ENCODE measurements at regions not wholly inside any gene's neighbourhood (a gene's known extent, or its start where the extent isn't known, plus 50 kb on each side); places are given as distances from the start of the nearest gene placed in this dataset.
A peak's percentile ranks its signal among the peaks of the same experiment; 100 is the strongest.
"Not testable (repeated sequence)": the region's sequence is repeated elsewhere in the genome, so short reads cannot be mapped to it uniquely, and the experiment has no call there.

GRCh38 chr4:114088481-114088880, 109.0 kb upstream of the ARSJ start:
- DNase-seq = no peak

DNA sequence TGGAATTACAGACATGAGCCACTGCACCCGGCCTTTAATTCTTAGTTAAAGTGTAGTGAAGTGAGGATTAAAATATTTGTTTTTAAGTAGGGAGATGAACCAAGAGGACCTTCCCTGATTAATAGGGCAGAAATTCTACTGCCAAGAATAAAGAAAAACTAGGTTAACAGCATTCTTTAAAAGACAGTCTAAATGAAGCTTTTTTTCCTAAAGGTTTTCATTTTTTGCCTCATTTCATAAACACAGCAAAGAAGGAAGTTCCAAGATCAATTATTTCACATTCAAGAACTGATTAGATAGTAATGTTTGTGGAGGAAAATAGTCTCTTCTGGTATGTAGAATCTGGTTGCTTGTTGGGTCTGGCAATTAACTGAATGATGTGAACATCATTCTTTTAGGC, 112.1 kb upstream of the ARSJ start:
- no peak for DNase-seq

GRCh38 chr4:114093221-114093715, 113.8 kb upstream of the ARSJ start:
- no peak for DNase-seq

GRCh38 chr4:114100288-114101031, 121.0 kb upstream of the ARSJ start:
- DNase-seq = no peak

DNA sequence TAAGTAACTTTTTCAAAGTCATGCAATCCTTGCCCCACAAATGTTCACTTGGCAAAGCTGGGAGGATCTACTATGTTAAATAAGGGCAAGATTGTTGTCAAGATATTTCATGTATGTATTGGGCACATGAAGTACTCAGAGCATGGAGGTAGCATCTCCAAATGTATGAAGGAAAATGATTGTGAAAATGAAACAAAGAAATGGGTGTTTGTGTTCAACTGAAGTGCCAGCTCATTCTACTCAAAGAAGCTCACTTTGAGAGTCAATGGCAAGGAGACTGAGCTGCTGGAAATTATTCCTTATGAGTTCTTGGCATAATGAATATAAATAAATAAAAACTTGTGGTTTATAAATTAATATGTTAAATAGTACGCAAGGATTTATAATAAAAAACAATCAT, 124.5 kb upstream of the ARSJ start:
- DNase-seq = no peak

DNA sequence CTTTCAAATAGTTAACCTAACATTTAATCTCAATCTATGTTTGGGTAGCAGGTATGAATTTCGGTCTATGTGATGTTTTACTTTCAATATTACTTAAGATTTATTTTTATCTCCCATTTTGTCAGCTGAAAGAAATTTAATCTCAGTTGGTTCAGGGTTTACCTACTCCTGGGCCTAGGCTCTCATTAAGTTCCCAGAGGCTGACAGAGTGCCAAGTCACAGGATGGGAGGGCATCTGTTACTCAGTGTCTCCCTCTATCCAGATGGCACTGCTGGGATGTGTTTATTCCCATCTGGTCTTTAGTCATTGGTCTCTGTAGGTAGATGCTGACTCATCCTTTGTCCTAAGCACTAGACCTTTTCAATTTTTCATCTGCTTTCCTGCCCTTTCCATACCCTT, 129.4 kb upstream of the ARSJ start:
- DNase-seq = peak; percentile 18

DNA sequence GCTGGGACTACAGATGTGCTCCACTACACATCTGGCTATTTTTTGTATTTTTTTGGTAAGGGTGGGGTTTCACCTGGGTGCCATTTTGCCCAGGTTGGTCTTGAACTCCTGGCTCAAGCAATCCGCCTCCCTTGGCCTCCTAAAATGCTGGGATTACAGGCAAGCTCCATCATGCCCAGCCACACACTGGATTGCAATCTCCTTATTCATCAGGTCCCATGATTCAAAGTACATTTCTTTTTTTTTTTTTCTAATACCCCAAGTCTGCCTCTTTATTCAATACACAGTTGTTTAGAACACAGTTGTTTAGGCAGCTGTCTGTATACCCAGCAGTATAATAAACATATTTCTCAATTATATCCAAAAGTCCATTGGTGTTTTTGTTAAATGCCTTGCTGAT, 130.3 kb upstream of the ARSJ start:
- DNase-seq = no peak

DNA sequence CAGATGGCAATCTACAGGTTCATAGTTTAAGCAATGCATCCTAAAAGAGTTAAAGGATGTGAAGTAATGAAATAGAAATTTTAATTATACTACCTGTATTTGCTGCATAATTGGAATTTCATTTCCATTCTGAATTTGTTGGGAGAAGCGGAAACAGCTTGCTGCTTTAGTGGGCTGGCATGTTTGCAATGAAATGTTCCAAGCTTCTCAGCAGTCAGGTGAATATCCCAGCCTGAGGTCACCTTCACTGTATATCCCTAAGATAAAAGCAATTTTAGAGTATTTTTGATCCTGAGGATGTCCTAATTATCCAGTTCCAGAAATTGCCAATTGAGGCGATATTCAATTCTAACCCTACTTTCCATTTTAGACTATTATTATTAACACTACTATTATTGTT, 136.1 kb upstream of the ARSJ start:
- DNase-seq = no peak

GRCh38 chr4:114116861-114117260, 137.4 kb upstream of the ARSJ start:
- DNase-seq = no peak

- DNase-seq = no peak
Observed at GRCh38 chr4:114121221-114121620, 141.8 kb upstream of the ARSJ start.

DNA sequence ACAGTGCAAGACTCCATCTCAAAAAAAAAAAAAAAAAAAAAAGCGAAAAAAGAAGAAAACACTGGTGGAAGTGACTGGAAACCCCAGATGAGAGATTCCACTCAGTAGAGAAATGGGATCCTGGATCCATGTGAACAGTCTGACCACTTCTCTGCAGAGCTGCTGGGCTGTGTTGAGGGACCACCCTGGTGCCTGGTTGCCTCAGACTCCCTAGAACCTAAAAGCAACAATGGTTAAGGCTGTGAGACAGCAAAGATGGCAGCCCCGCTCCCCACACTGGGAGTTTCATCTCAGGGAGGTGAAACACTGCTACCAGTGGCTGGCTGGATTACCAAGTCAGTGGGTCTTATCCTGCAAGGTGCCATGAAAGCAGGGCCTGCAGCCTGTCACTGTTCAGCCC, 152.8 kb upstream of the ARSJ start:
- DNase-seq = no peak

DNA sequence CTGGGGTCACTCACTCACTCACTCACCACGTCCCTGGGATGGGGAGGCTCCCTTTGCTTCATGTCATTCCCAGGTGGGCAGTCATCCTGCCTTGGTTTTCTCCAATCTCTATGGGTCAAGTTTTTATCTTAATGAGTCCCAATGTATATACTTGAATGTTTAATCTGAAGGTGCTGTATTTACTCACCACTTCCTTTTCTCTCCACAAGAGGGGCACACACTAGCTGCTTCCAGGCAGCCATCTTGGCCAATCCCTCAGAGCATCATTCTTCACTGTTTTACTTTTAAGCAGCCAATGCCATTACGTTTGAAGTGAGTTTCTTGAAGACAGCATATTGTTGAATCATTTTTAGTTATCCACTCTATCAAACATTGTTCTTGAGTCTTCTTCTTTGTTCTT, 153.4 kb upstream of the ARSJ start:
- no peak for DNase-seq

DNA sequence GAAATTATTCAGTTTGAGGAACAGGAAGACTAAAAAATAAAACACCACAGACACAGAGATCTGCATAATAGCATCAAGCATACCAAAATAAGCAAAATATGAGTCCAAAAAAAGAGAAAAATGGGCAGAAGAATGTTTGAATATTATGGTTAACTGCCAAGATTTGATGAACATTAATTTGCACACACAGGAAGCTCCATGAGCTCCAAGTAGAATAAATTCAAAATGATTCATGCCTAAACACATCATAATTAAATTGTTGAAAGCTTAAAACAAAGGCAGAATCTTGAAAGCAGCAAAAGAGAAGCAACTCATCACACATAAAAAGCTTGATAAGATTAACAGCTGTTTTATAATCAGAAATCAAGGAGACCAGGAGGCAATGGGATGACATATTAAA, 156.6 kb upstream of the ARSJ start:
- no peak for DNase-seq

DNA sequence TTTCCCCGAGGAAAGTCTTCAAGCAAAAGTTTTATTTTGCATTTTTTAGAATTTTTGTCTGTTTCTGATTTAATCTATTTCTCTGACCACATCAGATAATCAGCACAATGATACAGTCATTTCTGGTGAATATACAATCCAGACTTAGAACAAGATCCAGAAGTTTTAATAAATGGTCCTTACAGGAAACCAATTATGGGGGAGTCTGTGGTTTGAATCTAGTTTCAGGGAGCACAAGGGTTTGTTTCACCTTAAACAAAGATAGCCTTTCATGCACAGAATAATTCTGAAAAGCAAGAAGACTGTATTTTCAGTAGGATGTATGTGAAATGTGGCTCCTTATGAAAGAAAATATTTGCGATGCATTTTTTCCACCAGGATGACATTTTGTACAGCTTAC, 158.5 kb upstream of the ARSJ start:
- DNase-seq = no peak

GRCh38 chr4:114146947-114147618, 167.6 kb upstream of the ARSJ start:
- DNase-seq = no peak

- DNase-seq = not testable (repeated sequence)
Observed at GRCh38 chr4:114147619-114148208, 168.3 kb upstream of the ARSJ start.

- not testable (repeated sequence) for DNase-seq
Observed at GRCh38 chr4:114148372-114149070, 169.1 kb upstream of the ARSJ start.

GRCh38 chr4:114156371-114156770, 176.9 kb upstream of the ARSJ start:
- DNase-seq = no peak

DNA sequence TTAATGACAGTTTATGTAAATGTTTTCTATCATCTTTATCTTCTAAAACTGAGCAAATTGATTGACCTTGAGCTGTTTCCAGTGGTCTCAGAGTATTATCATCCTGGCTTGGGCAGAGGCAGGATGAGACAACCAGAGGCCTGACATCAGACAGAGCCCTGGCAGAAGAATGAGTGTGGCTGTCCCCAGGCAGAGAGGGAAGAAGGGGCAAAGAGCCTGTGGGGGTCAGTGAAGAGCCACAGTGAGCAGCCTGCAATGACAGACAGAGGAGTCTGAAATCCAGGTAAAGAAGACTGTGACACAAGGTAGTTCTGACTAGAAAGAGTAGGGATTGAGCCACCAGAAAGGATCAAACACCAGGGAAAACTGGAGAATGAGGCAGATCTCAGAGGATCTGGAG, 182.4 kb upstream of the ARSJ start:
- no peak for DNase-seq

DNA sequence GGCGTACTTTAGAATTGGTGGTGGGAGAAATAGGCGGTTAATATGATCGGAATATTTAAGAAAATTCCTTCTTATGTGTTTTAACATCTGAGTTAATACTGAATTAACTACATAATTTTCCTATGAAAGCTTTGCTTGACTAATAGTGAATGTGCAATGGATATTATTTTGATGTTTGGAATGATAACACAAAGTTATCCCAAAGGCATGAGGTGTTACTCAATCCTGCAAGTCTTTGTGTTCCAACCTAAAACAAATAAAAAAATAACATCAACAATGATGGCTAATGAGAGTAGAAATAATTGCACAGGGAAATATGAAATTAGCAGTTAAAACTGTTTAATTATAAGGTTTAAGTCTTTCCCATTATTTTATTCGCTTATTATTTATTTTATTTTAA, 183.6 kb upstream of the ARSJ start:
- no peak for DNase-seq

DNA sequence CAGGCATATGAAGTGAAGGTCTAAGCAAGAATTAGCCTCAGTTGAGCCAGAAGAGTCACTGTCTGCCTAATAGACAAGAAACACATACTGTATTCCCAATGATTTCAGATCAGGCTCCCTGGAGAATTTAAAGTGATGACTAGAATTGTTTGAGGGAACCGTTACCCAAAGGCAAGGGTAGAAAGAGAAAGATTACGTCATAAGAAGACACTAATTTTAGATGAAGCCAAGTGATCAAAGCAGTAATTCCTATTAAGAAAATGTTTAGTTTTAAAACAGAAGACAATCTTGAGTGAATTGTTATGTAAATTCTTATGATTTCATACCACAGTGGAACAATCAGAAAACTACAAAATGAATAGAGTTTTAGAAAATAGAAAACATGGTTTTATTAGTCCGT, 194.5 kb upstream of the ARSJ start:
- no peak for DNase-seq

GRCh38 chr4:114177628-114178027, 198.2 kb upstream of the ARSJ start:
- no peak for DNase-seq

DNA sequence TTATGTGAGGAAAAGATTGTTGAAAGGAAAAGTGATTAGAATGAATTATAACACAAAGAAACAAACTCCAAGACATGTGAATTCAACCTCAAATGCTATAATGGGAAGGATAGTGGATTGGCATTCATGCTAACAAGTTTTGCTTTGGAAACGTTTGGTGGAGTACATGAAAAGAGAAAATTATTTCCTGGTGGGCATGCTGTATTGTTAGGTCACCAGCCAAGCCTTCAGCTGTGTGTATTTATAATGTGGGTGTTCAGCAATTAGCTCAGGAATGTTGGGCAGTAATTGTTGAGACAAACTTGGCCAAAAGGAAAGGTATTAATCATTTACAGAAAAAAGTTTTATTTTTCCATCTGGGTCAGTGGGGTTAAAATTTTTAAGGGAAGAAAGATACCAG, 198.9 kb upstream of the ARSJ start:
- no peak for DNase-seq

DNA sequence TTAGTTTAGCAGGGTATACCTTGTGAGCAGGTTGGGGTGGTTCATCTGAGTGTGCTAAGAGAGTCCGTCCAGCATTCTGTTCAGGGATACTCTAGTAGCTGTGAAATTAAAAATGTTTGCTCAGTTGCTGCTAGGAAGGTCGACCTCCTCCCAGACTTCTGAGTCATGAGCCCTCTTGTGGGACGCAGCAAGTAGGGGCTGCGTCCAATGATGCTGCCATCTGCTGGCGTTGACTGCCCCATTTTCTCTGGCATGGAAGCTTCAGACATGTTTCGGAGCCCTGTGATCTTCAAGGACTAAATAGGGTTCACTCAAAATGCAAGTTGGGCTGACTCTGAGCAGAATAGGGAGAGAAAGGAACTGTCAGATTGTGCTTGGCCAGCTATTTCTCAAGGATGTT, 201.0 kb upstream of the ARSJ start:
- peak; percentile 1 for DNase-seq
